ENCODE measurements at regions not wholly inside any gene's neighbourhood (a gene's known extent, or its start where the extent isn't known, plus 50 kb on each side); places are given as distances from the start of the nearest gene placed in this dataset.

DNA sequence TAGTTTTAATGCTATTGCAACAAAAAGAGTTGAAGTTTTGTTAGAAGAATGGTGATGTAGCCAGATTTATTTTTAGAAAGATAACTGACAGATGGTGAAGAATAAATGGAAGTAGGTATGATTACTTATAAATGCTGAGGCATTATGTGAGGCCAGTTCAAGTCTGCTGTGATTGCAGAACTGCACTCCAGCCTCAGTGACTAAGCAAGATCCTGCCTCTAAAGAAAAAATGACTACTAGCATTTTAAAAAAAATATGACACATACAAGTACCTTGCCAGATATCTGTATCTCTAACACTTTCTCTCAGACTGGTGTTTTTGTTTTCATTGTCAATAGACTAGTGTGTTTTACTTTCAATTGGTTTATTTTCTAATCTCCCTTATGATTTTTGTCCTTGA is 1242.4 kb upstream of the ADGRL4 start:
- TF ChIP-seq, protein P1, sequence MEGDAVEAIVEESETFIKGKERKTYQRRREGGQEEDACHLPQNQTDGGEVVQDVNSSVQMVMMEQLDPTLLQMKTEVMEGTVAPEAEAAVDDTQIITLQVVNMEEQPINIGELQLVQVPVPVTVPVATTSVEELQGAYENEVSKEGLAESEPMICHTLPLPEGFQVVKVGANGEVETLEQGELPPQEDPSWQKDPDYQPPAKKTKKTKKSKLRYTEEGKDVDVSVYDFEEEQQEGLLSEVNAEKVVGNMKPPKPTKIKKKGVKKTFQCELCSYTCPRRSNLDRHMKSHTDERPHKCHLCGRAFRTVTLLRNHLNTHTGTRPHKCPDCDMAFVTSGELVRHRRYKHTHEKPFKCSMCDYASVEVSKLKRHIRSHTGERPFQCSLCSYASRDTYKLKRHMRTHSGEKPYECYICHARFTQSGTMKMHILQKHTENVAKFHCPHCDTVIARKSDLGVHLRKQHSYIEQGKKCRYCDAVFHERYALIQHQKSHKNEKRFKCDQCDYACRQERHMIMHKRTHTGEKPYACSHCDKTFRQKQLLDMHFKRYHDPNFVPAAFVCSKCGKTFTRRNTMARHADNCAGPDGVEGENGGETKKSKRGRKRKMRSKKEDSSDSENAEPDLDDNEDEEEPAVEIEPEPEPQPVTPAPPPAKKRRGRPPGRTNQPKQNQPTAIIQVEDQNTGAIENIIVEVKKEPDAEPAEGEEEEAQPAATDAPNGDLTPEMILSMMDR (IDR thresholded peaks at IDR 0.05; ENCODE audit: borderline replicate concordance), result no peak
- Histone ChIP-seq H3K4me1 (no peaks in the 10 kb centered on the region), H3K27me3 (ENCODE audit: low read depth) (no peaks in the 10 kb centered on the region), H3K4me3 (no peak overlapping the region), H3K27ac (replicated peaks) (no peak overlapping the region), H3K36me3 (no peaks in the 10 kb centered on the region), H3K9me3 (replicated peaks) (peaks cover 13% of the 10 kb centered on the region)
- intact Hi-C loops (cut with micrococcal nuclease), result no loop called here
- DNase-seq, result no peak

DNA sequence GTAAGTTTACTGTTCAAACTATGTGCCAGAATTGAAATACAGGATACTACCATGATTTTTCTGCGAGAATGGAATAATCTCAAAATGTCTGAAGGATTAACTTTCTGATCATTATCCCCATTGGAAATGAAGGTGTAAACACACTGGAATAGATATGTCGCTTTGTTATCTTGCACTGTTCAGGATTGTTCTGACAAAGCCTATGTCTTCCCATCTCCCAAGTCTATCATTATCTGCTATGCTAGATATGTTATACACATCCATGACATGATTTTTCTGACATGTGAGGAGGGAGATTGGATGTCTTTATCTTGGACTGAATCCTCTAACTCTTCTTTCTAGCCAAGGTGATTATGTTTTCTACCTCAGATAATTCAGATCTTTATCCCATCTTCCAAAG is 1239.3 kb upstream of the ADGRL4 start:
- H3K36me3 ChIP-seq, result no peaks in the 10 kb centered on the region
- no peak overlapping the region for H3K4me3 ChIP-seq
- intact Hi-C loops (cut with micrococcal nuclease), result no loop called here
- H3K9me3 ChIP-seq (replicated peaks), result peaks cover 13% of the 10 kb centered on the region
- no peak for DNase-seq
- H3K27ac ChIP-seq (replicated peaks), result no peak overlapping the region
- TF ChIP-seq, protein P1 (IDR thresholded peaks at IDR 0.05; ENCODE audit: borderline replicate concordance), result no peak
- H3K4me1 ChIP-seq, result no peaks in the 10 kb centered on the region
- no peaks in the 10 kb centered on the region for H3K27me3 ChIP-seq (ENCODE audit: low read depth)

DNA sequence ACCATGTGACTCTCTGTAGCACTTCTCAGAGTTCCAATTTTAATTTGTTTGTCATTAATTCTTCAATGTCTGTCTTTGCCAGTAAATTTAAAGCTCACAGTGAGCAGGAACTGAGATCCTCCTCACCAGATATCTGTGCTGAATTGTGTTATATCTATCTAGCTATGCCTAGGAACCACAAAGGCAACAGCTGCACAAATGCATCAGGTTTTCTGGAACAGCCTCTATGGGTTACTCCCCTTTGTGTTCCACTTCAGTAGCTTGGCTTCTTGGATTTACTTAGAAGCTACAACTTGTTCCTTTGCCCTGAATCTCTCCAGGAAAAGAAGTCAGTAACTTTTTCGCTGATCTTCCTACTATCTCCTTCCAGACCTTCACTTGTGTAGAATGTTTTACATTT is 1237.8 kb upstream of the ADGRL4 start:
- DNase-seq, result no peak
- TF ChIP-seq, protein P1 (IDR thresholded peaks at IDR 0.05; ENCODE audit: borderline replicate concordance), result no peak
- intact Hi-C loops (cut with micrococcal nuclease), result no loop called here
- no peaks in the 10 kb centered on the region for H3K27me3 ChIP-seq (ENCODE audit: low read depth)
- H3K27ac ChIP-seq (replicated peaks), result no peak overlapping the region
- H3K36me3 ChIP-seq, result no peaks in the 10 kb centered on the region
- H3K4me1 ChIP-seq, result no peaks in the 10 kb centered on the region
- H3K4me3 ChIP-seq, result no peak overlapping the region
- peaks cover 4% of the 10 kb centered on the region for H3K9me3 ChIP-seq (replicated peaks)

DNA sequence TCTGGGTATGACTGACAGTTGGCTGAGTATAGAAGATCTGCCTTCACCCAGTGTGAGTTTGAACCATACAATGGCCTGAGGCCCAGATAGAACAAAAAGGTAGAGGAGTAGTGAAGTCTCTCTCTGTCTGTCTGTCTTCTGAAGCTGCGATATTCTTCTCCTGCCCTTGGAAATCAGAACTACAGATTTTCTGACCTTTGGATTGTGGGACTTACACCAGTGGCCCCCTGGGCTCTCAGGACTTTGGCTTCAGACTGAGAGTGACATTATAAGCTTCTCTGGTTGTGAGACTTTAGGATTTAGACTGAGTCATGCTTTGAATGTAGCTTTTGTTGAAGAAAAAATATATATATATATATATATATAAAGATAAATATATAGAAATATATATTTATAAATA is 1235.0 kb upstream of the ADGRL4 start:
- Histone ChIP-seq H3K27ac (replicated peaks) (no peak overlapping the region), H3K36me3 (no peaks in the 10 kb centered on the region), H3K4me1 (no peaks in the 10 kb centered on the region), H3K4me3 (no peak overlapping the region), H3K27me3 (ENCODE audit: low read depth) (no peaks in the 10 kb centered on the region), H3K9me3 (replicated peaks) (no peaks in the 10 kb centered on the region)
- DNase-seq, result no peak
- TF ChIP-seq, protein P1 (IDR thresholded peaks at IDR 0.05; ENCODE audit: borderline replicate concordance), result no peak
- intact Hi-C loops (cut with micrococcal nuclease), result no loop called here

DNA sequence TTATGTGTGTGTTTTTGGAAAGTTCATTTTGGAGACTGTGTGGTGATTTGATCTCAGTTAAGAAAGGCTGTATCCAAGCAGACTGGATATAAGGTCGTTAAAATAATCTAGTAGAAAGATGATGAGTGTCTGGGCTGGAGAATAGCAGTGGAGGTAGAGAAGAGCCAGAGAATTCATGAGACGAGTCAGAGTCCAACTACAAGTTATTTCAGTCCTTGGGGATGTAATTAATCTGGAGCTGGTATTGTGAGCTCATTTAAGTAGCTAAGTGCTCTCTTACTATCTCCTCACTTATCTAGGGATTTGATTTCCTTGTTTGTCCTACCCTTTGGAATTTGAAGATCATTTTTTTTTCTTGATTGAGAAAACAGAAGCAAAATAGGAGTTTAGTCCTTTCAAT is 1219.0 kb upstream of the ADGRL4 start:
- Histone ChIP-seq H3K9me3 (replicated peaks) (no peaks in the 10 kb centered on the region), H3K27ac (replicated peaks) (no peak overlapping the region), H3K4me3 (no peak overlapping the region), H3K4me1 (no peaks in the 10 kb centered on the region), H3K27me3 (ENCODE audit: low read depth) (no peaks in the 10 kb centered on the region), H3K36me3 (no peaks in the 10 kb centered on the region)
- DNase-seq, result no peak
- intact Hi-C loops (cut with micrococcal nuclease), result no loop called here
- TF ChIP-seq, protein P1 (IDR thresholded peaks at IDR 0.05; ENCODE audit: borderline replicate concordance), result no peak

DNA sequence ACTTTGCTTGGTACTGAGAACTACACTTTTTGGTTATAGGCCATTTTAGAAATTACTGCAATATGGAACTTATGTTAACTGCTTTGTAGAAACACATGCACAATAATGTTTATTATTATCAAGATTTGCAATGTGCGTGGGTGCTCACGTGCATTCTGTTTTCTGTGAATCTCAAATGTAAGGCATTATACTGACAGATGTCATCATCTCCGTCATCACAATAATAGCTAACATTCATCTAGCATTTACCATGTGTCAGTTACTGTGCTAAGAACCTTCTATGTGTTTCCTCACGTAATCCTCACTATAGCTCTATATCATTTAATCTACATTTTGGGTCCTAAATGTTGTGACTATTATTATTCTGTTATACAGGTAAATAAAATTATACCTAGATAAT is 1214.8 kb upstream of the ADGRL4 start:
- Histone ChIP-seq H3K27ac (replicated peaks) (no peak overlapping the region), H3K4me3 (no peak overlapping the region), H3K9me3 (replicated peaks) (no peaks in the 10 kb centered on the region), H3K27me3 (ENCODE audit: low read depth) (no peaks in the 10 kb centered on the region), H3K36me3 (no peaks in the 10 kb centered on the region), H3K4me1 (no peaks in the 10 kb centered on the region)
- TF ChIP-seq, protein P1 (IDR thresholded peaks at IDR 0.05; ENCODE audit: borderline replicate concordance), result no peak
- intact Hi-C loops (cut with micrococcal nuclease), result no loop called here
- DNase-seq, result no peak
